SW 1271 (cell line): ENCODE measurements at regions not wholly inside any gene's neighbourhood (a gene's known extent, or its start where the extent isn't known, plus 50 kb on each side); places are given as distances from the start of the nearest gene placed in this dataset.

Experiments
- DNase-seq, 2 experiments: peaks; one replicate each; lab custom pipeline; 2025; lab: John Stamatoyannopoulos, UW

DNA sequence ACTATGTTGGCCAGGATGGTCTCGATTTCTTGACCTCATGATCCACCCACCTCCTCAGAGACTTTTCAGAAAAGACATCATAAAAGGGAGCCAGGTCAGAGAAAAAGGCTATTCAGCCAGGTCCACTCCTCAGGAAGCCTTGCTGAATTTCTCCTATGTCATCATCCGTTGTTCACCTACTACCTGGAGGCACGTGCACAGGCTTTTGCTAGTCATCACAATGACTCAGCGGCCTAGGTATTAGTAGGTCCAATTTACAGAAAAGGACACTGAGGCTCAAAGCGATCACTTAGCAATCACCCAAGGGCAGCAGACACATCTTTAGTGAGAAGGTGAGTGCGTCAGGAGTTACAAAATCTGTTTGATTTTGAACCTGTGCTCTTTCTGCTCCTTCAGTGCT is 72.3 kb upstream of the RAD23B start:
- no peak for DNase-seq

DNA sequence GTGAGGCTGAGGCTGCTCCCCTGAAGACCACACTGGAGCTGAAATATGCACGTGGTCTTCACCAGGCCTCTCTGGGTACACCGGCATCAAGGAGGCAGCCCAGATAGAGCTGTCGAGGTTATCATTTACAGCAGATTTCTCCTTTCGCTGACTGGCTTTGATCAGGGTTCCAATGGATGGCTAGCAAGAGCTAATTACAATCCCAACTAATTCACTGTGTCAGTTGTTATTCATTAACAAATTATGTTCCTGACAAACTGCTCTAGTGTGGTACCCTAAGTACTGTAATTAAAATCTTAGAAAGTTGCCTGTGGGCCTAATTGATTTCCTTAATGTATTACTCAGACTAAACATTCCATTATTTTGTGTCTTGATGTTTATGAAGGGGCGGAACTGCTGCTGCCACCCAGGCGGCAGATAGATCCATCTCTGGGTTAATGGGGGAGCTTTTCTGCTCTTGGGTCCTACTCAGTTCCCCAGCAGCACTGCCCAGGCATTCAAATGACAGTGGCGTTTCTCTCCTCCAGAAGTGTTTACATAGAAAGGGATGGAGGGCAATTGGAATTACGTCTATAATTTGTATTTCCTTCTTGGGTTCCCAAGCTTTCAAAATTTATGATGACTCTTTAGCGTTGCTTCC is 71.7 kb upstream of the RAD23B start:
- DNase-seq, result no peak

GRCh38 chr9:107212613-107213012 is 70.5 kb upstream of the RAD23B start:
- DNase-seq, result no peak

DNA sequence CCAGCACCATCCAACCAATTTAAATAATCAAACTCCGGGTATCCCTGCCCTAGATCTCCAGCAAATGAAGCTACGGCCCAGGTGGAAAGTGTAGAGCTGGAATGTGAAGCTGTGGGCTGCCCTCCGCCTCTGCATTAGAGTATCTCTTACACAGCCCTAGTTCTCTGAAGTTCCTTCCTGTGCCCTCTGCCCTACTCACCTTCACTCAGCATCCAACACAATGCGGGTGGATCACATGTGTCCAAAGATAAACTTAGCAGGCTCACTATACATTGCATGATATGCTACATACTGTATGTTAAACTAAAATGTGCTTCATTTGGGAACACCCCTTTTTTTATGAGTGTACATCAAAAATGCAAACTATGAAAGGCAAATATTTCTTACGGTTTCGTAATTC is 70.0 kb upstream of the RAD23B start:
- no peak for DNase-seq

DNA sequence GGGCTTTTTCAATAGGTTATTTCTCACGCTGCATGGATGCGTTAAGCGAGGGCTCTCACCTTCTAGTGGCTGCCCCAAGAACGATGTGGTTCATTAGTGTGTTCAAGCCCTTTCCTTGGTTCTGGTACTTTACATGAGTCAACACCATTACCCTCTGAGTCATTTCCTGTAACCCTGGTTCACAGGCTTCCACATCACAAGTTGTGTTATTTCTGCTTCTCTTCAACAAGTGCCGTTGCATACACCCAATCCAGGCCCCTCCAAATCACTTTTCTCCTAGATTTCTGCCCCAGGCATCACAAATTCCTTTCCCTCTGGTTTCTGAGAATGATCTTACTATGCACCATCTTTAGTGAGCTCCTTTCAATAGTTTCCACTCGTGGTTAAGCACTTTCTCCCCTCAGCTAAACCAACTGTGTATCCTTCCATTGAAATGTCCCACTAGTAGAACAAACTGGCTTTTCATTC is 69.5 kb upstream of the RAD23B start:
- peak; percentile 79 to 91 for DNase-seq

DNA sequence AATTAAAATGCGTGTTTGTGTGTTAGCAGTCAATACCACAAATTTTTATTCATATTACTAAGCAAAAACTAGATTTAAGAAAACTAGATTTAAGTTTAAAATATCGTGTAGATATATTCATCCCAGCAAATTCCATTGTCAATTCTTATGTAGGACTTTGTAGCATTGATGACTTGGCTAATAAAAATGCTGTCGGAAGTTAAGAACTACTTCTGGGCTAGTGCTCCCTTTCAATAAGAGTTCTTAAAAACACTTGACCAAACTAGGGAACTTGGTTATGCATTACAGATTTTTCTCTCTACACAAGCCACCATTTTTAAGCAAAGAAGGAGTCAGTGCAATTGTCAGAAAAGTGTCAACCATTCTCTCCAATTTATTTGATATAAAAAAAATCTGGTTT is 68.7 kb upstream of the RAD23B start:
- no peak for DNase-seq

DNA sequence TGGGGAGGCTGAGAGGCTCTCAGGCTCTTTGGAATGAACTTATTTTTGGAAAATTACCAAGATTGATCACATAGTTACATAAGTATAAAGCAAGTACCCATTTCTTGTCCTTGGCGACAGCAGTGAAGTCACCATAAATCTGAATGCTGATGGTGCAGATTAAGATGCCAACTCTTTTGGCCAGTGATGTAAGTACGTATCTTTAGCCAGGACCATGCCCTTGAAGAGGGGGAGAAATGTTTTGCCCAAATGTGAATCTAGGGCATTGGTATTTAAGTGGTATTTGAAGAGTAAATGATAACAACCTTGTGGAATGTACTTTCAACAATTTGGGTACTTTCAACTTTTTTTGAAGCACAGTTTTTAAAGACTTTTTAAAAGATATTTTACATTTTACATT is 68.2 kb upstream of the RAD23B start:
- no peak for DNase-seq

- DNase-seq, result no peak
Observed at GRCh38 chr9:107215381-107215780, 67.7 kb upstream of the RAD23B start.

- no peak for DNase-seq
Observed at GRCh38 chr9:107216329-107216728, 66.8 kb upstream of the RAD23B start.

DNA sequence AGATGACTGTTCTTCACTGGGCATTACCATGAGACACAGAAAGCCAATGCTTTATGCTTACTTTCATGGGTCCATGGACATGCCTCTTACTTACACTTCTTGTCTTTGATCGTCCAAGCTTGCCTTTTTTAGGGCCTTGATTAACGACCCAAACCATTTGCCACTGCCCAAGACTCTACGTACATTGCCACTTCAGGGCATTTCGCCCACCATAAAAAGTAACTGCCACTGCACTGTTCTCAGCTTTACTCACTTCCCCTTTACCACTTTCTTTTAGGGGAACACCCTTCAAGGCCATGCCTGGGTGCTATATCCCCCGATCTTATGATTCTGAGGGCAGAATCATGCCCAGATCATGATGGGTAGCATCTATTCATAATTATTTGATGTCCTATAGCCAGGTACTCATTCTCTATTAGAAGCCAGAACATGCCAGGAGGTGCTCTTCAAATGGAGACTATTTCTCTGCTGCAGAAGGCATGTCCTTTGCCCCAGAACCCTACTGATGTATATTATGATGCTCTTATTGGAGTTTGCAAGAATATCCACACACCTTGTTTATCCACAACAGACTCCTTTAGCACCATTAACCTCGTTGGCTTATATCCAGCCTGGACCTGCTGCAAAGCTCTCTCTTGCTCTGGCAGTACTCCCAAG is 64.1 kb upstream of the RAD23B start:
- no peak for DNase-seq

DNA sequence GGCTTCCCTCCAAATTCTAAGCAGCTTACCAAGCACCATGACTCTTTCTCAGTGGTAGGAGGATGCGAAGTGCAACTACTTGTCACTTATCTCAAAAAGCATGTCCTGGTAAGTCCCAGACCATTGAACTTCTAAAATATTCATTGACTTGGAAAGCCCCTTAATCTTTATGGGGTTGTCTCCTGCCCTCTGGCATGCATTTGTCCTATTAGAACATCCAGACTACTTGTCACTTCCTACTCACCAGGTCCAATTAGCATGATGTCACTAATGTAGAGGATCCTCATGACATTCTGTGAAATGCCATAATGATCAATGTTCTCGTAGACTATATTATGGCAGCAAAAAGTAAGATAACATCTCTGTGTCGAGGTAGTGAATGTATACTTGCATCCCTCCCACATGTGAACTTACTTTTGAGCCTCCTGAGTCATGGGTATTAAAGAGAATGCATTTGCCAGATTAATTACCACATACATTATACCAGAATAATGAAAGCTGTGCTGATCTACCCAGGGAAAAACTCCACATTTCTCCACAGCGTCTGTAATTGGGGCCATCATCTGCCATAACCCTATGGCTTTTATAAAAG is 63.5 kb upstream of the RAD23B start:
- no peak for DNase-seq

- DNase-seq, result no peak
Observed at GRCh38 chr9:107221321-107221720, 61.8 kb upstream of the RAD23B start.

DNA sequence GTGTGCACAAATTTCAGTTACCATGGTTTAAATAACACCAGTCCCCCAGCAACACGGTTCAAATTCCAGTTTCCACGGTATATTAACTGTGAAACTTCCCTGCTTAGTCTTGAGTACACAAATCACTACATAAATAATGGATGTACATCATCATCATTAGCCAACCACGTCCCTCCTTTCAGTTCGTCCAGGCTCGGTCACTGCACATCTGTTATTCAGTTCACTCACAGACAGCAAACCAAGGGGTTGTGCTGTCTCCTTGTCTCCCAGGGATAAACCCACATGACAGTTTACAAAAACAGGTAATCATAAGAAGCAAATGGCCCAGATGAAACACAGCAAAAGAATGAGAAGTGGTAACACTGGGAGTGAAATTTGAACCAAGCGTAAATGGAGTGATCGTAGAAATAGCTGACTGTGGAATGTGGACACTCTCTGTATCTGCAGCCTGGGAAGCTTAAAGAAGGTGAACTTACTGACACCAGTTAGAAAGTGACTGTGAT is 61.0 kb upstream of the RAD23B start:
- no peak for DNase-seq

DNA sequence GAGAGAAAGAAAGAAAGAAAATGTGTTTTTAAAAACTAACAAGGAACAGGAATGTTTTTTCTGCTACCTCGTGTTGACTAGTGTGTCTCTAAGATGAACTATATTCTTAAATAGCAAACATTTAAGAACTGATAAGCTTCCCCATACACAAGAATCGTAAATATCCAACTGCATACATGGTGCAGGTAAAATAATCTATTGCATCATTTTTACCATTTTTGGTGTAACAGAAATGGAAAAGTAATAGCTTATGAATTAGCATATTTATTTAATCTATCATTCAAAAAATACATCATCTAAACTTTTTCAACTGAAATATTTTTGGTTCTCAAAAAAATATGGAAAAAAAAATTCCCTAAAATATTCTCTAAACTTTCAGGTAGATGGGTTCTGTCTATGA is 59.7 kb upstream of the RAD23B start:
- no peak for DNase-seq

- no peak for DNase-seq
Observed at GRCh38 chr9:107224252-107224651, 58.8 kb upstream of the RAD23B start.

DNA sequence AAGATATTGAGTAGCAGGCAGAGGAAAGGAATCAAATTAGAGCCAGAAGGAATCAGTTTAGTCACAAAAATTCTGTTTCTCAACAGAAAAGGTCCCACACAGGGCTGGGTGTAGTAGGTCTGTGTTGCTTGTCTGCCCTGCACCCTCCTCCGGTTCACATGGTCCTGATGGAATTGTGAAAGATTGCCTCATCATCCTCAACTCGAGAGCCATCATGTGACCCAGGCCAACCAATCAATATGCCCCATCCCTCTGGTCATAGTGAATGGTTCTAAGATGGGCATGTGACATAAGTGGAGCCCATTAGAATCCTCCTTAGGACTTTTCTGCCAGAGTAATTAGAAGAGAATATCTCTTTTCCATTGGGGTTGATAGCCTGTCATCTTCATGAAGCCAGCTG is 56.7 kb upstream of the RAD23B start:
- DNase-seq, result no peak

DNA sequence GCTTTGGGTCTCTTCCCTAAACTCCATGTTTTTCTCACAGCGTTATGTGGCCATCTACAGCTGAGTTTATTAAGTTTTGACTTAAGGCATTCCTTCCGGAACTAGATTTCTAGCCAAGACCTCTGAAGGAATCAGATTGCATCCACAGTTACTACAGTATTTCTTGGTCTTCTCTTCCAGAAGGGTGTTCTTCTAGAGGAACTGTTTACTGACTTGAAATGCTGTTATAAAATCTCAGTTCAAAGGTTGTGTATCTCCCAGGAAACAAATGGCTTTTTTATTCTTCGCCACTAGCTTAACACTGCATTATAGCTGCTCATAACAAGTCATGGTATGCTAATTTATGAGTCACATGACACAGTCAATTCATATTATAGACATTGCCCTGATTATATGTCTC is 55.3 kb upstream of the RAD23B start:
- no peak for DNase-seq

DNA sequence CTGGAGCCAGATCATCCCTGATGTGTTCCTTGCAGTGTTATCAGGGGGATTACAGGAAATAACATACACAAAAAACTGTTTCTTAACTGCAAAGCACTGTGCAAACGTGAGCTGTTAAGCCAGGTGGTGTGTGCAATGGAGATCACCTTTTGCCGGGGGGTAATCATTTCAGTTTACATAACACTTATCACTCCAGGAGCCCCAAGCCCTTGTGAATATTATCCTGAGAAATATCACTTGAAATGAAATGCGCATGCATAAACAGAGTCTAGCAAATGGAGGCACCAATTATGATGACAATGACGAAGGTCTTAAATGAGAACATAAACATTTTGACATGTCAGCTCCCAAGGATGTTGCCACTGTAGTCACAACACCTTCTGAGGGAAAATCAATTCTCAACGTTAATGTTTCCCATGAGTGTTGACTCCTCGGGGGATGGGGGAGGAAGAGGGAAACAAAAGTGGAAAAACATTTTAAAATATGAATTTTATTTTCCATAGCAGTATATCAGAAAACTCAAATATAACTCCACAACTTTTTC is 54.5 kb upstream of the RAD23B start:
- no peak for DNase-seq

- DNase-seq, result no peak
Observed at GRCh38 chr9:107229241-107229741, 53.8 kb upstream of the RAD23B start.
